ENCODE measurements at regions not wholly inside any gene's neighbourhood (a gene's known extent, or its start where the extent isn't known, plus 50 kb on each side); places are given as distances from the start of the nearest gene placed in this dataset.

GRCh38 chr1:13943055-13943454 is 243.1 kb downstream of the PRDM2 start:
- TF ChIP-seq ATOH8 (CRISPR knock-in tag; IDR thresholded peaks at IDR 0.05; ENCODE audit: low read depth) (no peak), EP300 (IDR thresholded peaks at IDR 0.05) (no peak), CEBPB (IDR thresholded peaks at IDR 0.05) (no peak), RFX5 (IDR thresholded peaks at IDR 0.05) (no peak), MAX (IDR thresholded peaks at IDR 0.05) (no peak), HDAC2 (IDR thresholded peaks at IDR 0.05) (no peak), GATA3 (IDR thresholded peaks at IDR 0.05; ENCODE audit: borderline replicate concordance) (no peak), JUN (IDR thresholded peaks at IDR 0.05) (no peak), EHMT2 (IDR thresholded peaks at IDR 0.05; ENCODE audit: low read depth) (no peak), RCOR1 (IDR thresholded peaks at IDR 0.05; ENCODE audit: low read depth, low read length) (no peak), RARB (CRISPR knock-in tag; IDR thresholded peaks at IDR 0.05) (no peak), ZFP36 (IDR thresholded peaks at IDR 0.05; ENCODE audit: borderline replicate concordance, partially characterized antibody) (no peak), HMGXB4 (CRISPR knock-in tag; IDR thresholded peaks at IDR 0.05; ENCODE audit: borderline replicate concordance) (no peak), SMC3 (IDR thresholded peaks at IDR 0.05) (no peak), TP53 (CRISPR knock-in tag; IDR thresholded peaks at IDR 0.05) (no peak), BHLHE40 (IDR thresholded peaks at IDR 0.05; ENCODE audit: low read depth, low read length) (no peak), PBX3 (IDR thresholded peaks at IDR 0.05) (no peak), REST (IDR thresholded peaks at IDR 0.05) (no peak), NR3C1 (IDR thresholded peaks at IDR 0.05) (no peak), ESRRA (IDR thresholded peaks at IDR 0.05; ENCODE audit: borderline replicate concordance, low read length) (no peak)
- no peak for ATAC-seq
- ChIA-PET POLR2A (no interaction called here), CTCF (no interaction called here)
- Histone ChIP-seq H3K4me1 (no peaks in the 10 kb centered on the region), H3K4me3 (no peak overlapping the region), H3K4me2 (no peak overlapping the region), H3K27ac (no peak overlapping the region), H3K9me3 (no peaks in the 10 kb centered on the region)
- DNase-seq (ENCODE audit: low read depth in 1 of 2, low spot score in 1 of 2) = no peak
- no peak for FAIRE-seq

GRCh38 chr1:13945856-13946255 is 245.9 kb downstream of the PRDM2 start:
- DNase-seq (ENCODE audit: low read depth in 1 of 2, low spot score in 1 of 2) = no peak
- H3K4me2 ChIP-seq = no peak overlapping the region
- ChIA-PET POLR2A (no interaction called here), CTCF (no interaction called here)
- H3K9me3 ChIP-seq = no peaks in the 10 kb centered on the region
- WGBS (ENCODE audit: missing lambda C conversion rate) = 13% methylated on average over 2 of the region's 2 CpGs
- H3K4me1 ChIP-seq = no peaks in the 10 kb centered on the region
- H3K4me3 ChIP-seq = no peak overlapping the region
- no peak overlapping the region for H3K27ac ChIP-seq
- no peak for FAIRE-seq
- ATAC-seq = no peak
- TF ChIP-seq ESRRA (IDR thresholded peaks at IDR 0.05; ENCODE audit: borderline replicate concordance, low read length) (no peak), POLR2A (IDR thresholded peaks at IDR 0.05; ENCODE audit: low read length) (no peak), MYC (IDR thresholded peaks at IDR 0.05; ENCODE audit: borderline replicate concordance, low read length) (no peak), KDM5A (IDR thresholded peaks at IDR 0.05) (no peak), ZFP36 (IDR thresholded peaks at IDR 0.05; ENCODE audit: borderline replicate concordance, partially characterized antibody) (no peak), RCOR1 (IDR thresholded peaks at IDR 0.05; ENCODE audit: low read depth, low read length) (no peak)
